ENCODE measurements at regions not wholly inside any gene's neighbourhood (a gene's known extent, or its start where the extent isn't known, plus 50 kb on each side); places are given as distances from the start of the nearest gene placed in this dataset.

DNA sequence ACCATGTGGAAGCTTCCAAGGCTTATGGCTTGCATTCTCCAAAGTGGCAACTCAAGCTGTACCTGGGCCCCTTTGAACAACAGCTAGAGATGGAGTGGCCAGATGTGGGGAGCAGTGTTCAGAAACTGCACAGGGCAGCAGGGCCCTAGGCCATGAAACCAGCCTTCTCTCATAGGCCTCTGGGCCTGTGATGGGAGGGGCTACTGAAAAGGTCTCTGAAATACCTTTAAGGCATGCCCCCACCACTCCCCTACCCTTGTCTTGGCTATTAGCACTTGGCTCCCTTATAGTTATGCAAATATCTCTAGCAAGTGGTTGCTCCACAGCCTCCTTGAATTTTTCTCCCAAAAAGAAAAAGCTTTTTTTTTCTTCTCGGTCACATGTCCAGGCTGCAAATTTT lies 1014.6 kb downstream of the DTWD2 start:
- H3K9me3 ChIP-seq = no peaks in the 10 kb centered on the region

DNA sequence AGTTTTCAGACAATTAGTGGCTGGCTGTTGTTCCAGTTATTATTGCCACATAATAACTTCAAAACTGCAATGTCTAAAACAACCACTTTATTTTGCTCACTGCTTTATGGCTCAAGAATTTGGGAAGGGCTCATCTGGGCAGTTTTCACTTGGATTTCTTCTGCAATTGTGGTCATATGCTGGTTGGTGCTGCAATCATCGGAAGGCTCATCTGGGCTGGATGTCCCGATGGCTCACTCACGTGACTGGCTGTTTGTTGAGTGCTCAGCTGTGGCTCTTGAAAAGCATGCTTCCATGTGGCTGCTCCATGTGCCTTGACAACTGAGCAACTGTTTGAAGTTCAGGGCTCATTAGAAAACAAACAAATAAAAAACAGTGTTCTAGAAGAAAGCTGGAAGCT lies 1032.5 kb downstream of the DTWD2 start:
- Histone ChIP-seq H3K27ac (no peak overlapping the region), H3K4me1 (no peaks in the 10 kb centered on the region), H3K9me3 (no peaks in the 10 kb centered on the region), H3K36me3 (no peaks in the 10 kb centered on the region), H3K27me3 (no peaks in the 10 kb centered on the region), H3K4me3 (no peak overlapping the region)
- intact Hi-C loops (cut with DNase I; ENCODE audit: low total_unique reads) = no loop called here
- WGBS, 5 donors = 81 to 97% (median 94%) methylated on average over 3 of the region's 3 CpGs
- DNase-seq = no peak
- TF ChIP-seq EP300 (IDR thresholded peaks at IDR 0.05) = no peak
- TF ChIP-seq POLR2A (IDR thresholded peaks at IDR 0.05) = no peak
- TF ChIP-seq POLR2AphosphoS5 (IDR thresholded peaks at IDR 0.05) = no peak
- TF ChIP-seq, protein P1, sequence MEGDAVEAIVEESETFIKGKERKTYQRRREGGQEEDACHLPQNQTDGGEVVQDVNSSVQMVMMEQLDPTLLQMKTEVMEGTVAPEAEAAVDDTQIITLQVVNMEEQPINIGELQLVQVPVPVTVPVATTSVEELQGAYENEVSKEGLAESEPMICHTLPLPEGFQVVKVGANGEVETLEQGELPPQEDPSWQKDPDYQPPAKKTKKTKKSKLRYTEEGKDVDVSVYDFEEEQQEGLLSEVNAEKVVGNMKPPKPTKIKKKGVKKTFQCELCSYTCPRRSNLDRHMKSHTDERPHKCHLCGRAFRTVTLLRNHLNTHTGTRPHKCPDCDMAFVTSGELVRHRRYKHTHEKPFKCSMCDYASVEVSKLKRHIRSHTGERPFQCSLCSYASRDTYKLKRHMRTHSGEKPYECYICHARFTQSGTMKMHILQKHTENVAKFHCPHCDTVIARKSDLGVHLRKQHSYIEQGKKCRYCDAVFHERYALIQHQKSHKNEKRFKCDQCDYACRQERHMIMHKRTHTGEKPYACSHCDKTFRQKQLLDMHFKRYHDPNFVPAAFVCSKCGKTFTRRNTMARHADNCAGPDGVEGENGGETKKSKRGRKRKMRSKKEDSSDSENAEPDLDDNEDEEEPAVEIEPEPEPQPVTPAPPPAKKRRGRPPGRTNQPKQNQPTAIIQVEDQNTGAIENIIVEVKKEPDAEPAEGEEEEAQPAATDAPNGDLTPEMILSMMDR (IDR thresholded peaks at IDR 0.05) = no peak

More for the DNA sequence above, 1014.6 kb downstream of the DTWD2 start:
- no peaks in the 10 kb centered on the region for H3K27me3 ChIP-seq
- DNase-seq = no peak
- 93 to 100% (median 97%) methylated on average over 1 of the region's 1 CpG for WGBS, 5 donors
- peaks cover 0 to 4% (median 0%) of the 10 kb centered on the region in 4 donors for H3K4me1 ChIP-seq
- TF ChIP-seq EP300 (IDR thresholded peaks at IDR 0.05) = no peak
- no peak for TF ChIP-seq POLR2A (IDR thresholded peaks at IDR 0.05)
- TF ChIP-seq, protein P1 (IDR thresholded peaks at IDR 0.05) = no peak
- no peak for TF ChIP-seq POLR2AphosphoS5 (IDR thresholded peaks at IDR 0.05)
- no peak overlapping the region for H3K27ac ChIP-seq
- no peaks in the 10 kb centered on the region for H3K36me3 ChIP-seq
- intact Hi-C loops (cut with DNase I; ENCODE audit: low total_unique reads) = no loop called here
- H3K4me3 ChIP-seq = no peak overlapping the region

DNA sequence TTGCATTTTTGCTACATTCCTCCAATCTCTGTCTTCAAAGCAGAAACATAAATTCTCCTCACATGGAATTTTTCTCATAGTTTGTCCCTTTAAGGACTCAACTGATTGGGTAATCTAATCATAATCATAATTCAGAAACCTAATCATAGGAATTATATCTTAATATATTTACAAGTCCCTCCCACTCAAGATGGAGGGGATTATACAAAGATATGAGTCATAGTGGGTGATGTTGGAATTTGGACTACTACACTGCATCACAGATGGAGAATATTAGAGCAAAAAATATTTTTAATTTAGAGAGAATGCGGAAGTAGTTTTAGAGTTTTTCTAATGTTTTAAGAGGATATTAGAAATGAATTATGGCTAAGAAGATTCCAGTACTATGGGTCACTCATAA lies 1034.0 kb downstream of the DTWD2 start:
- Histone ChIP-seq H3K27ac (no peak overlapping the region), H3K36me3 (no peaks in the 10 kb centered on the region), H3K27me3 (no peaks in the 10 kb centered on the region), H3K4me3 (no peak overlapping the region), H3K9me3 (no peaks in the 10 kb centered on the region), H3K4me1 (no peaks in the 10 kb centered on the region)
- intact Hi-C loops (cut with DNase I; ENCODE audit: low total_unique reads) = no loop called here
- no peak for DNase-seq
- 77 to 100% (median 94%) methylated on average over 1 of the region's 1 CpG for WGBS, 5 donors
- TF ChIP-seq POLR2AphosphoS5 (IDR thresholded peaks at IDR 0.05) (no peak), EP300 (IDR thresholded peaks at IDR 0.05) (no peak), POLR2A (IDR thresholded peaks at IDR 0.05) (no peak)
- TF ChIP-seq, protein P1 (IDR thresholded peaks at IDR 0.05) = no peak

DNA sequence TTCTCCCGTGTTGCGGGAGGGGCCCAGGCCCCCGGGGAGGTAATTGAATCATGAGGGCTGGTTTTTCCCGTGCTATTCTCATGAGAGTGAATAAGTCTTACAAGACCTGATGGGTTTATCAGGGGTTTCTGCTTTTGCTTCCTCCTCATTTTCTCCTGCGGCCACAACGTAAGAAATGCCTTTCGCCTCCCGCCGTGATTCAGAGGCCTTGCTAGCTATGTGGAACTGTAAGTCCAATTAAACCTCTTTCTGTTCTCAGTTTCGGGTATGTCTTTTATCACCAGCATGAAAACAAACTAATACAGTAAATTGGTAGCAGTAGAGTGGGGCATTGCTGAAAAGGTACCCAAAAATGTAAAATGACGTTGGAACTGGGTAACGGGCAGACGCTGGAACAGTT lies 1035.1 kb downstream of the DTWD2 start:
- Histone ChIP-seq H3K27me3 (no peaks in the 10 kb centered on the region), H3K27ac (no peak overlapping the region), H3K9me3 (no peaks in the 10 kb centered on the region), H3K4me3 (no peak overlapping the region), H3K36me3 (no peaks in the 10 kb centered on the region), H3K4me1 (no peaks in the 10 kb centered on the region)
- no peak for TF ChIP-seq EP300 (IDR thresholded peaks at IDR 0.05)
- 93 to 96% (median 95%) methylated on average over 13 of the region's 13 CpGs for WGBS, 5 donors
- intact Hi-C loops (cut with DNase I; ENCODE audit: low total_unique reads) = no loop called here
- DNase-seq = no peak

DNA sequence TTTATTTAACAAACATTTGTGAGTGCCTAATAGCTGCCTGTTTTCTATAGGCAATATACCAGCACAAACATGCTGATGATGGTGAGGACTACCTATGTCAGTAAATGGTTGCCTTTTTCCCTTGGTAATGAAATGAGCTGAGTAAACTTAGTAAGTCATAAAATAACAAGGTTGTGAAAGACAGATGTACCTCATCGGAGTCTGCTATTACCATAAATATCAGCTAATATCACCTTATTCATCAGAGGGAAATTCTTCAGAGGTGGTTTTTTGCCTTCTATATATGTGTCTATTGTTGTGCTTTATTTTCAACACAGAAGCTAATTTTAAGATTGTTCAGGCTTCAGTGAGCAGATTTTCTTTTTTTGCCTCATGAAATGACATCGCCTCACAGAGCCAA lies 1040.5 kb downstream of the DTWD2 start:
- WGBS, 5 donors = 94 to 98% (median 96%) methylated on average over 2 of the region's 2 CpGs
- H3K4me1 ChIP-seq = no peaks in the 10 kb centered on the region
- no peak overlapping the region for H3K27ac ChIP-seq
- no peaks in the 10 kb centered on the region for H3K36me3 ChIP-seq
- H3K27me3 ChIP-seq = no peaks in the 10 kb centered on the region
- intact Hi-C loops (cut with DNase I; ENCODE audit: low total_unique reads) = no loop called here
- no peak overlapping the region for H3K4me3 ChIP-seq
- DNase-seq = no peak
- TF ChIP-seq EP300 (IDR thresholded peaks at IDR 0.05) (no peak), POLR2AphosphoS5 (IDR thresholded peaks at IDR 0.05) (no peak), POLR2A (IDR thresholded peaks at IDR 0.05) (no peak)
- TF ChIP-seq, protein P1 (IDR thresholded peaks at IDR 0.05) = no peak
- no peaks in the 10 kb centered on the region for H3K9me3 ChIP-seq
